GM12873 (cell line): ENCODE measurements at regions not wholly inside any gene's neighbourhood (a gene's known extent, or its start where the extent isn't known, plus 50 kb on each side); places are given as distances from the start of the nearest gene placed in this dataset.

Source experiments
- CTCF ChIP-seq: IDR thresholded peaks from 2 replicates; pipeline ENCODE4 v1.5.1; 2012; ENCODE audit warnings: low read depth, mild to moderate bottlenecking, moderate library complexity, low read length, control low read depth; ENCODE audit not compliant: insufficient read depth; ENCODE audit errors: missing control alignments

- no peak for TF ChIP-seq CTCF
Measured at GRCh38 chr5:3662344-3662743, 66.7 kb downstream of the IRX1 start.

- TF ChIP-seq CTCF = no peak
Measured at GRCh38 chr5:3671337-3671736, 75.7 kb downstream of the IRX1 start.

GRCh38 chr5:3678801-3679200, 83.2 kb downstream of the IRX1 start:
- TF ChIP-seq CTCF = no peak

GRCh38 chr5:3680821-3681220, 85.2 kb downstream of the IRX1 start:
- TF ChIP-seq CTCF = no peak

GRCh38 chr5:3684118-3684517, 88.5 kb downstream of the IRX1 start:
- TF ChIP-seq CTCF = no peak

GRCh38 chr5:3684771-3685354, 89.2 kb downstream of the IRX1 start:
- no peak for TF ChIP-seq CTCF

- no peak for TF ChIP-seq CTCF
Measured at GRCh38 chr5:3694819-3695218, 99.2 kb downstream of the IRX1 start.

- no peak for TF ChIP-seq CTCF
Measured at GRCh38 chr5:3695818-3696217, 100.2 kb downstream of the IRX1 start.
